Naive B cell (primary cell): ENCODE measurements at regions not wholly inside any gene's neighbourhood (a gene's known extent, or its start where the extent isn't known, plus 50 kb on each side); places are given as distances from the start of the nearest gene placed in this dataset.
A peak's percentile ranks its signal among the peaks of the same experiment; 100 is the strongest.

Source experiments
- ATAC-seq, 2 donors: fragments of 150-1000 bp; cut with Tn5 transposase; 2 replicates each; pipeline ENCODE4 v1.10.0; 2021; ENCODE audit warnings: low read depth in 2 of 2, mild to moderate bottlenecking in 2 of 2, moderate library complexity in 2 of 2
- DNase-seq: peaks from one replicate; pipeline ENCODE4 v3.0.0; 2022
- H3K27ac Mint-ChIP-seq, 6 donors: one replicate each; pipeline ENCODE4 v1.8.0; 2020 to 2022; ENCODE audit warnings: mild to moderate bottlenecking in 6 of 6, mixed read lengths in 6 of 6, moderate library complexity in 5 of 6, inconsistent platforms in 2 of 6
- H3K27me3 Mint-ChIP-seq, 3 donors: one replicate each; pipeline ENCODE4 v1.8.0; 2021 to 2022; ENCODE audit warnings: mixed read lengths in 3 of 3, mild to moderate bottlenecking in 1 of 3
- H3K36me3 Mint-ChIP-seq, 2 donors: one replicate each; pipeline ENCODE4 v1.8.0; 2020 to 2022; ENCODE audit warnings: mixed read lengths in 2 of 2, inconsistent platforms in 1 of 2, mild to moderate bottlenecking in 1 of 2
- H3K4me1 Mint-ChIP-seq, 3 donors: one replicate each; pipeline ENCODE4 v1.8.0; 2020 to 2022; ENCODE audit warnings: mixed read lengths in 3 of 3, inconsistent platforms in 1 of 3, mild to moderate bottlenecking in 1 of 3, moderate library complexity in 1 of 3
- H3K4me3 Mint-ChIP-seq, 8 donors: one replicate each; pipeline ENCODE4 v1.8.0; 2020 to 2022; ENCODE audit warnings: mild to moderate bottlenecking in 8 of 8, mixed read lengths in 8 of 8, moderate library complexity in 8 of 8, inconsistent platforms in 2 of 8
- H3K9me3 Mint-ChIP-seq, 7 donors: one replicate each; pipeline ENCODE4 v1.8.0; 2020 to 2022; ENCODE audit warnings: mixed read lengths in 7 of 7, mild to moderate bottlenecking in 5 of 7, inconsistent platforms in 2 of 7, moderate library complexity in 1 of 7

- H3K27ac Mint-ChIP-seq: no peak overlapping the region
- ATAC-seq: no peak
- no peak for DNase-seq
- peaks cover 6 to 9% (median 8%) of the 10 kb centered on the region in 3 donors for H3K4me1 Mint-ChIP-seq
- H3K36me3 Mint-ChIP-seq: no peaks in the 10 kb centered on the region
- peaks cover 26 to 80% (median 74%) of the 10 kb centered on the region in 3 donors for H3K27me3 Mint-ChIP-seq
- H3K9me3 Mint-ChIP-seq: peaks cover 0 to 3% (median 0%) of the 10 kb centered on the region in 7 donors
- H3K4me3 Mint-ChIP-seq: no peak overlapping the region
These were observed 55.2 kb upstream of the DLK1 start for GRCh38 chr14:100671386-100671901.

GRCh38 chr14:100671906-100672305 is 54.8 kb upstream of the DLK1 start:
- Mint-ChIP-seq H3K4me1 (peaks cover 6 to 9% (median 8%) of the 10 kb centered on the region in 3 donors), H3K9me3 (peaks cover 0 to 3% (median 0%) of the 10 kb centered on the region in 7 donors), H3K27me3 (peaks cover 23 to 80% (median 70%) of the 10 kb centered on the region in 3 donors), H3K36me3 (no peaks in the 10 kb centered on the region), H3K27ac (no peak overlapping the region), H3K4me3 (no peak overlapping the region)
- ATAC-seq (no peak), DNase-seq (no peak)

- Mint-ChIP-seq H3K27me3 (peaks cover 23 to 67% (median 56%) of the 10 kb centered on the region in 3 donors), H3K4me1 (peaks cover 6 to 9% (median 8%) of the 10 kb centered on the region in 3 donors), H3K9me3 (peaks cover 0 to 3% (median 0%) of the 10 kb centered on the region in 7 donors), H3K4me3 (no peak overlapping the region), H3K27ac (no peak overlapping the region), H3K36me3 (no peaks in the 10 kb centered on the region)
- ATAC-seq: no peak
- no peak for DNase-seq
These were observed 53.4 kb upstream of the DLK1 start for GRCh38 chr14:100673085-100673806.

- no peak overlapping the region for H3K4me3 Mint-ChIP-seq
- peaks cover 0 to 3% (median 0%) of the 10 kb centered on the region in 7 donors for H3K9me3 Mint-ChIP-seq
These were observed 52.9 kb upstream of the DLK1 start for GRCh38 chr14:100673807-100674154.

GRCh38 chr14:100674428-100674827 is 52.3 kb upstream of the DLK1 start:
- Mint-ChIP-seq H3K27ac (peak overlapping the region in 1 of 6 donors; percentile 91), H3K36me3 (no peaks in the 10 kb centered on the region), H3K9me3 (peaks cover 0 to 3% (median 0%) of the 10 kb centered on the region in 7 donors), H3K27me3 (peaks cover 21 to 62% (median 51%) of the 10 kb centered on the region in 3 donors), H3K4me1 (peaks cover 6 to 9% (median 8%) of the 10 kb centered on the region in 3 donors), H3K4me3 (no peak overlapping the region)
- DNase-seq: no peak
- ATAC-seq: no peak

More at GRCh38 chr14:100673807-100674154, 52.9 kb upstream of the DLK1 start:
- DNase-seq (no peak), ATAC-seq (no peak)
- Mint-ChIP-seq H3K27me3 (peaks cover 23 to 63% (median 51%) of the 10 kb centered on the region in 3 donors), H3K27ac (no peak overlapping the region), H3K36me3 (no peaks in the 10 kb centered on the region), H3K4me1 (peaks cover 6 to 9% (median 8%) of the 10 kb centered on the region in 3 donors)

- Mint-ChIP-seq H3K36me3 (no peaks in the 10 kb centered on the region), H3K27ac (no peak overlapping the region), H3K9me3 (peaks cover 0 to 3% (median 0%) of the 10 kb centered on the region in 7 donors), H3K27me3 (peaks cover 16 to 62% (median 46%) of the 10 kb centered on the region in 3 donors), H3K4me1 (peaks cover 6 to 9% (median 8%) of the 10 kb centered on the region in 3 donors), H3K4me3 (no peak overlapping the region)
- no peak for ATAC-seq
- no peak for DNase-seq
These were observed 51.6 kb upstream of the DLK1 start for GRCh38 chr14:100674897-100675619.

GRCh38 chr14:100675699-100676684 is 50.7 kb upstream of the DLK1 start:
- Mint-ChIP-seq H3K4me1 (peaks cover 6 to 9% (median 8%) of the 10 kb centered on the region in 3 donors), H3K9me3 (peaks cover 0 to 3% (median 0%) of the 10 kb centered on the region in 7 donors), H3K4me3 (no peak overlapping the region), H3K27ac (no peak overlapping the region), H3K36me3 (no peaks in the 10 kb centered on the region), H3K27me3 (peaks cover 13 to 62% (median 46%) of the 10 kb centered on the region in 3 donors)
- DNase-seq (no peak), ATAC-seq (no peak)
